K562 (cell line): ENCODE measurements at regions not wholly inside any gene's neighbourhood (a gene's known extent, or its start where the extent isn't known, plus 50 kb on each side); places are given as distances from the start of the nearest gene placed in this dataset.

Experiments used
- ATAC-seq: fragments of 200-7000 bp; cut with Tn5 transposase; 3 replicates; pipeline ENCODE4 v1.9.1; 2020; ENCODE audit warnings: moderate library complexity
- BruUV-seq: library from RNA; stranded (reverse); fragments of 400-500 nt; replicated peaks from 2 replicates; lab custom pipeline; 2021; lab: Mats Ljungman, UMichigan
- CTCF ChIA-PET: fragments of 300-600 bp; formaldehyde crosslinking; extraction: SDS; loops from one replicate; lab custom pipeline; 2021; ENCODE audit warnings: low intra/inter-chr PET ratio; lab: Yijun Ruan, JAX
- POLR2A ChIA-PET: fragments of 300-600, 350-650 bp; sonication (Branson Sonifier 250); formaldehyde crosslinking; extraction: SDS; loops from one replicate; lab custom pipeline; 2021; ENCODE audit warnings: antibody characterized with exemption, inconsistent platforms; lab: Yijun Ruan, JAX
- DNase-seq, 4 experiments: peaks; one replicate each; pipeline versions ENCODE4 v3.0.0 to v3.0.0-alpha.2; 2011 to 2018; ENCODE audit warnings: low spot score in 3 of 4, mixed read lengths in 3 of 4; ENCODE audit errors: extremely low read depth in 1 of 4
- FAIRE-seq: peaks from 2 replicates; lab custom pipeline; 2011; peaks lifted over from hg19 to GRCh38; lab: Jason Lieb, UNC
- H2AFZ ChIP-seq: 2 replicates; pipeline ENCODE4 v1.6.0; 2011; ENCODE audit warnings: low read depth, low read length, control low read depth, inconsistent platforms
- H3K27ac ChIP-seq: fragments of 200-600 bp; 3 replicates; pipeline ENCODE4 v1.8.0; 2011; ENCODE audit warnings: low read depth, mild to moderate bottlenecking, control low read depth, inconsistent platforms, low read length, moderate library complexity, mixed read lengths; ENCODE audit errors: extremely low read depth
- H3K27me3 ChIP-seq, 2 experiments: fragments of 300-600 bp in 1 of 2; 2 replicates in 1 of 2; 3 replicates in 1 of 2; pipeline versions ENCODE4 v1.6.0 to v1.8.0; 2011; ENCODE audit warnings: inconsistent platforms in 2 of 2, low read length in 2 of 2, mild to moderate bottlenecking in 1 of 2, mixed read lengths in 1 of 2, moderate library complexity in 1 of 2; ENCODE audit not compliant: control insufficient read depth in 2 of 2, insufficient read depth in 2 of 2
- H3K36me3 ChIP-seq: fragments of 300-600 bp; 3 replicates; pipeline ENCODE4 v1.8.0; 2011; ENCODE audit warnings: mild to moderate bottlenecking, low read length, inconsistent platforms; ENCODE audit not compliant: control insufficient read depth, insufficient read depth
- H3K4me1 ChIP-seq, 2 experiments: fragments of 200-600 bp in 1 of 2; replicated peaks in 1 of 2; 2 replicates in 1 of 2; 3 replicates in 1 of 2; pipeline versions ENCODE4 v1.5.1 to v1.8.0; 2011; ENCODE audit warnings: inconsistent platforms in 2 of 2, low read length in 2 of 2, mild to moderate bottlenecking in 1 of 2, mixed read lengths in 1 of 2, moderate library complexity in 1 of 2; ENCODE audit not compliant: control insufficient read depth in 2 of 2, insufficient read depth in 2 of 2
- H3K4me2 ChIP-seq: 2 replicates; pipeline ENCODE4 v1.6.1; 2011; ENCODE audit warnings: low read length, control low read depth, inconsistent platforms, mixed read lengths; ENCODE audit not compliant: insufficient read depth
- H3K4me3 ChIP-seq: fragments of 200-600 bp; sonication (generic), shearing (Covaris generic); 2 replicates; pipeline ENCODE4 v1.5.1; 2016; ENCODE audit warnings: control low read depth, inconsistent platforms
- H3K79me2 ChIP-seq: fragments of 200-600 bp; 3 replicates; pipeline ENCODE4 v1.8.0; 2011; ENCODE audit warnings: low read length, inconsistent platforms; ENCODE audit not compliant: control insufficient read depth, insufficient read depth
- H3K9ac ChIP-seq, 2 experiments: 2 replicates each; pipeline versions ENCODE4 v1.6.0 to v1.6.1; 2011; ENCODE audit warnings: low read depth in 2 of 2, low read length in 2 of 2, control low read depth in 1 of 2, inconsistent platforms in 1 of 2, mild to moderate bottlenecking in 1 of 2, mixed read lengths in 1 of 2; ENCODE audit not compliant: insufficient read depth in 1 of 2
- H3K9me1 ChIP-seq: one replicate; pipeline ENCODE4 v1.6.0; 2011; ENCODE audit warnings: inconsistent platforms, mild to moderate bottlenecking, low read length, moderate library complexity; ENCODE audit not compliant: control insufficient read depth, insufficient read depth
- H3K9me3 ChIP-seq: replicated peaks from 2 replicates; pipeline ENCODE4 v1.5.1; 2011; ENCODE audit warnings: low read depth, low read length, inconsistent platforms; ENCODE audit not compliant: control insufficient read depth, insufficient read depth
- H4K20me1 ChIP-seq: replicated peaks from 2 replicates; pipeline ENCODE4 v1.6.1; 2011; ENCODE audit warnings: low read length, inconsistent platforms, mixed read lengths; ENCODE audit not compliant: control insufficient read depth, insufficient read depth
- ADNP ChIP-seq: fragments of 200-800 bp; sonication (Bioruptor generic); IDR thresholded peaks from 2 replicates; pipeline ENCODE4 v1.6.1; 2016; ENCODE audit warnings: missing genetic modification characterization, missing compliant biosample characterization
- ARNT ChIP-seq, 2 experiments: fragments of 450-650 bp; IDR thresholded peaks; 2 replicates each; pipeline ENCODE4 v1.6.1; 2016; ENCODE audit warnings: mild to moderate bottlenecking in 1 of 2
- CBX3 ChIP-seq, 2 experiments: IDR thresholded peaks; 1 replicate in 1 of 2; 2 replicates in 1 of 2; pipeline ENCODE4 v1.6.1; 2012; ENCODE audit warnings: inconsistent platforms in 2 of 2, low read length in 2 of 2, borderline replicate concordance in 1 of 2, control low read depth in 1 of 2
- CBX5 ChIP-seq: IDR thresholded peaks from 2 replicates; pipeline ENCODE4 v1.6.1; 2014; ENCODE audit warnings: low read depth, borderline replicate concordance
- DDX20 ChIP-seq: fragments of 450-650 bp; IDR thresholded peaks from 2 replicates; pipeline ENCODE4 v1.6.1; 2016; ENCODE audit warnings: missing genetic modification characterization, low read depth, mild to moderate bottlenecking, missing compliant biosample characterization, moderate library complexity
- DPF2 ChIP-seq: fragments of 450-650 bp; IDR thresholded peaks from 2 replicates; pipeline ENCODE4 v1.6.1; 2016
- ELF4 ChIP-seq: fragments of 450-650 bp; formaldehyde crosslinking; IDR thresholded peaks from 2 replicates; pipeline ENCODE4 v1.4.0; 2022; ENCODE audit warnings: missing genetic modification characterization
- ETV1 ChIP-seq: fragments of 450-650 bp; conservative IDR thresholded peaks from 2 replicates; pipeline ENCODE4 v1.6.1; 2016; ENCODE audit warnings: missing genetic modification characterization, control low read depth, low read depth, missing compliant biosample characterization
- GATAD2A ChIP-seq: fragments of 450-650 bp; IDR thresholded peaks from 2 replicates; pipeline ENCODE4 v1.6.1; 2017
- JUNB ChIP-seq: fragments of 450-650 bp; formaldehyde crosslinking; conservative IDR thresholded peaks from 2 replicates; pipeline ENCODE4 v1.4.0; 2020; ENCODE audit warnings: mild to moderate bottlenecking
- KLF1 ChIP-seq: fragments of 450-650 bp; IDR thresholded peaks from 2 replicates; pipeline ENCODE4 v1.6.1; 2016; ENCODE audit warnings: missing genetic modification characterization, missing compliant biosample characterization
- NEUROD1 ChIP-seq: fragments of 150-350 bp; IDR thresholded peaks from 2 replicates; pipeline ENCODE4 v1.6.1; 2014; ENCODE audit warnings: borderline replicate concordance, low read length, low read depth; ENCODE audit not compliant: partially characterized antibody
- RAD51 ChIP-seq: fragments of 450-650 bp; IDR thresholded peaks from 2 replicates; pipeline ENCODE4 v1.7.1; 2016; ENCODE audit warnings: low read depth, mild to moderate bottlenecking, borderline replicate concordance
- RFX1 ChIP-seq: fragments of 450-650 bp; IDR thresholded peaks from 2 replicates; pipeline ENCODE4 v1.6.1; 2016; ENCODE audit warnings: mild to moderate bottlenecking, moderate library complexity
- SMC3 ChIP-seq: conservative IDR thresholded peaks from 2 replicates; pipeline ENCODE4 v1.6.1; 2011; ENCODE audit warnings: low read depth, low read length, improper control_type of control experiment; ENCODE audit not compliant: insufficient read depth
- SNIP1 ChIP-seq: fragments of 450-650 bp; IDR thresholded peaks from 2 replicates; pipeline ENCODE4 v1.7.1; 2017; ENCODE audit warnings: low read depth, mild to moderate bottlenecking
- TCF3 ChIP-seq: sonication (generic); formaldehyde crosslinking; IDR thresholded peaks from 2 replicates; pipeline ENCODE4 v1.4.0; 2020; ENCODE audit warnings: mild to moderate bottlenecking, missing genetic modification reagents
- ZC3H4 ChIP-seq: sonication (generic); formaldehyde crosslinking; IDR thresholded peaks from 2 replicates; pipeline ENCODE4 v1.9.0; 2021; ENCODE audit warnings: missing genetic modification reagents, borderline replicate concordance
- ZNF77 ChIP-seq: fragments of 250-450 bp; sonication (Bioruptor Pico); IDR thresholded peaks from 2 replicates; pipeline ENCODE4 v1.5.0; 2020
- WGBS: fragments of 100-300 bp; shearing (Covaris generic); methylation state at CpG from one replicate; pipeline ENCODE4 v1.1.6; 2016; ENCODE audit warnings: low coverage, mixed read lengths; ENCODE audit not compliant: insufficient coverage; ENCODE audit errors: missing lambda C conversion rate; 5-methylcytosine and 5-hydroxymethylcytosine counted together
- in situ Hi-C: fragments of 300-500 bp; cut with MboI; formaldehyde crosslinking; loops from 4 replicates; pipeline ENCODE4 v1.15.0; 2018; ENCODE audit warnings: inconsistent platforms, mixed read lengths
- intact Hi-C: fragments of 100-400 bp; cut with micrococcal nuclease; formaldehyde crosslinking; loops from 2 replicates; pipeline ENCODE4 v1.14.2; 2022
- TF ChIP-seq, protein P1 (sequence below), 2 experiments: fragments of 450-650 bp; conservative IDR thresholded peaks; 2 replicates each; pipeline ENCODE4 v1.6.1; 2017; ENCODE audit warnings: mild to moderate bottlenecking in 2 of 2, moderate library complexity in 2 of 2

DNA sequence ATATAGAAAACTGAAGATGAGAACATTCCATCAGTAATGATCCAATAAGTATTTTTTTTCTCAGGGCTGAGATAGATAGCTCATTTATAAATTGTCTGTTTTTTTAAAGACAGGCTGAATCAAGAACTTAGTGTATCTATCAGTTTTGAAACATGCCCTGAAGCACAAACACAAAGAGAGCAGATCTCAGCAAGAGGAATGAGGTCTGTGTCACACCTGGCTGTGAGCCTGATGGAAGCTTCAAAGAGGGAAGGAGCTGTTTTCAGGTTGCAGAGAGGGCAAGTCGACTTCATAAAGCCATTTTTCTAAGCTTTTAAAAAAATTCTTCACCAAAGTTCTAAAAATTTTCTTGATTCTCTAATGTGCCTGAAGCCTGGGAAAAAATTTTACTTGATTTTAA lies 434.9 kb downstream of the PDGFC start (continued):
- no peak for TF ChIP-seq SMC3
- no peak for TF ChIP-seq RAD51
- no peak for TF ChIP-seq ADNP (tag)
- no peak for TF ChIP-seq ARNT (IDR thresholded peaks at IDR 0.05)
- TF ChIP-seq ELF4 (CRISPR knock-in tag): no peak

DNA sequence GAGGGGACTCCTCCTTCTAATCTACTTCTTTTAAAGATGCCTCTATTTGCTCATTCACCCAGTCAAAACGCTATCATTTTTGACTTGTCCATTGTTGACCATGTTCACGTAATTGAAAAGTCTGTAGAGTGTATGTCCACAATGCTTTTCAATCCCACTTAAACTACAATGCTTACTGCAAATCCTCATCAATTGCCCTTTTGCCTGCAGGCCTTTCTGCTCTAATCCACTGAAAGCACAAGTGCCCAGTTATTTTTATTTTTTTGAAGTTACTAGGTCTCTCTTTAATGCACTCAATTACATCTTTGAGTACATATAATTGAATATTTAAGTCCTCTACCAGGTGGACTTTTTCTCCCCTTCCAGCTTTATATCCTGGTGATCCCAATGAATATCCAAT lies 437.4 kb downstream of the PDGFC start:
- Histone ChIP-seq H3K4me1 (no peaks in the 10 kb centered on the region), H3K36me3 (no peaks in the 10 kb centered on the region), H3K79me2 (no peaks in the 10 kb centered on the region), H2AFZ (no peak overlapping the region), H3K27ac (no peak overlapping the region), H3K9me3 (no peaks in the 10 kb centered on the region), H4K20me1 (no peaks in the 10 kb centered on the region), H3K4me3 (no peak overlapping the region), H3K9ac (no peak overlapping the region), H3K4me2 (no peak overlapping the region), H3K27me3 (no peaks in the 10 kb centered on the region), H3K9me1 (no peaks in the 10 kb centered on the region)
- ChIA-PET CTCF (no interaction called here), POLR2A (no interaction called here)
- no peak for FAIRE-seq
- no TSS peak for BruUV-seq
- intact Hi-C loops: loop anchor here (5.0 kb wide), 1 partner anchor 1443 kb away; no protein-coding TSS in a partner anchor
- TF ChIP-seq DPF2: no peak
- TF ChIP-seq KLF1: no peak
- no peak for TF ChIP-seq CBX5
- TF ChIP-seq ZC3H4 (CRISPR knock-in tag): no peak
- TF ChIP-seq RFX1: no peak
- TF ChIP-seq CBX3 (IDR thresholded peaks at IDR 0.05; ENCODE audit: borderline replicate concordance in 1 of 2, low read length in 2 of 2): no peak
- no peak for TF ChIP-seq TCF3 (CRISPR knock-in tag)
- TF ChIP-seq DDX20 (tag): no peak
- TF ChIP-seq GATAD2A: no peak
- TF ChIP-seq ETV1 (tag): no peak
- TF ChIP-seq, protein P1, sequence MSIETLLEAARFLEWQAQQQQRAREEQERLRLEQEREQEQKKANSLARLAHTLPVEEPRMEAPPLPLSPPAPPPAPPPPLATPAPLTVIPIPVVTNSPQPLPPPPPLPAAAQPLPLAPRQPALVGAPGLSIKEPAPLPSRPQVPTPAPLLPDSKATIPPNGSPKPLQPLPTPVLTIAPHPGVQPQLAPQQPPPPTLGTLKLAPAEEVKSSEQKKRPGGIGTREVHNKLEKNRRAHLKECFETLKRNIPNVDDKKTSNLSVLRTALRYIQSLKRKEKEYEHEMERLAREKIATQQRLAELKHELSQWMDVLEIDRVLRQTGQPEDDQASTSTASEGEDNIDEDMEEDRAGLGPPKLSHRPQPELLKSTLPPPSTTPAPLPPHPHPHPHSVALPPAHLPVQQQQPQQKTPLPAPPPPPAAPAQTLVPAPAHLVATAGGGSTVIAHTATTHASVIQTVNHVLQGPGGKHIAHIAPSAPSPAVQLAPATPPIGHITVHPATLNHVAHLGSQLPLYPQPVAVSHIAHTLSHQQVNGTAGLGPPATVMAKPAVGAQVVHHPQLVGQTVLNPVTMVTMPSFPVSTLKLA (conservative IDR thresholded peaks at IDR 0.05): no peak
- TF ChIP-seq ZNF77 (CRISPR knock-in tag): no peak
- no peak for TF ChIP-seq NEUROD1
- TF ChIP-seq JUNB: no peak
- no peak for TF ChIP-seq SNIP1
- DNase-seq: no peak
- in situ Hi-C loops: no loop called here
- 0% methylated on average over 2 of the region's 2 CpGs for WGBS
- ATAC-seq: no peak
